ENCODE measurements at regions not wholly inside any gene's neighbourhood (a gene's known extent, or its start where the extent isn't known, plus 50 kb on each side); places are given as distances from the start of the nearest gene placed in this dataset.

DNA sequence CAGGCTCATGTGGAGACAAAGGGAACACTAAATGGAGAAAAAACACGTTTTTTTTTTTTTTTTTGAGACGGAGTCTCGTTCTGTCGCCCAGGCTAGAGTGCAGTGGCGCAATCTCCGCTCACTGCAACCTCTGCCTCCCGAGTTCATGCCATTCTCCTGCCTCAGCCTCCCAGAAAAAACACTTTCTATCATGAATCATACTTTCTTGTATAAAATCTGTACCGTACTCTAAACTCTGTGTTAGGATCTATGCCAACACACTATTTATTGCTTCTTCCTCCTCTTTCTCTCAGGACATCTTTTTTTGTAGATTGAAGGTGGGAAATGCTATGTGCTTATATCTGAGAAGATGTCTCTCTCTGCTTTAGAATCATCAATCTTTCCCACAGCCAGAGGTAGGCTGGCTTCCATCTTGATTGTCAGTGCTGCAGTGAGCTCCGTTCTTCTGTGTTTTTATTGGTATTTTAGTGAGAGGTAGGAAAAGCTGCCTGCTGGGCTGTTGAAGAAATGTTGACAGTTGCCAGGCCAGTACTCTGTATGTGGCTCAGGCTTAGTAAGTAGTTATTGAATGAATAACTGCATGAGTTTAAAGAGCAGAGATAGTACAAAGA lies 101.1 kb downstream of the GPR85 start:
- TF ChIP-seq CTCF (IDR thresholded peaks at IDR 0.05 in 8 of 11, conservative IDR thresholded peaks at IDR 0.05 in 3 of 11) = no peak
- TF ChIP-seq POLR2A (IDR thresholded peaks at IDR 0.05) = no peak
- no peak for TF ChIP-seq POLR2AphosphoS5 (IDR thresholded peaks at IDR 0.05)

Measured in spleen (tissue), 7 donors.